ENCODE measurements at regions not wholly inside any gene's neighbourhood (a gene's known extent, or its start where the extent isn't known, plus 50 kb on each side); places are given as distances from the start of the nearest gene placed in this dataset.

- DNase-seq (no peak), ATAC-seq (no peak)
- Mint-ChIP-seq H3K9me3 (no peaks in the 10 kb centered on the region), H3K36me3 (peaks cover 0 to 12% (median 2%) of the 10 kb centered on the region in 3 donors), H3K4me1 (peaks cover 16 to 25% (median 19%) of the 10 kb centered on the region in 4 donors), H3K27ac (peak overlapping the region in 1 of 10 donors; percentile 49), H3K27me3 (no peaks in the 10 kb centered on the region), H3K4me3 (no peak overlapping the region)
- POLR2A ChIA-PET: no interaction called here
Observed at GRCh38 chr3:51620543-51620942, 50.5 kb upstream of the TEX264 start.

DNA sequence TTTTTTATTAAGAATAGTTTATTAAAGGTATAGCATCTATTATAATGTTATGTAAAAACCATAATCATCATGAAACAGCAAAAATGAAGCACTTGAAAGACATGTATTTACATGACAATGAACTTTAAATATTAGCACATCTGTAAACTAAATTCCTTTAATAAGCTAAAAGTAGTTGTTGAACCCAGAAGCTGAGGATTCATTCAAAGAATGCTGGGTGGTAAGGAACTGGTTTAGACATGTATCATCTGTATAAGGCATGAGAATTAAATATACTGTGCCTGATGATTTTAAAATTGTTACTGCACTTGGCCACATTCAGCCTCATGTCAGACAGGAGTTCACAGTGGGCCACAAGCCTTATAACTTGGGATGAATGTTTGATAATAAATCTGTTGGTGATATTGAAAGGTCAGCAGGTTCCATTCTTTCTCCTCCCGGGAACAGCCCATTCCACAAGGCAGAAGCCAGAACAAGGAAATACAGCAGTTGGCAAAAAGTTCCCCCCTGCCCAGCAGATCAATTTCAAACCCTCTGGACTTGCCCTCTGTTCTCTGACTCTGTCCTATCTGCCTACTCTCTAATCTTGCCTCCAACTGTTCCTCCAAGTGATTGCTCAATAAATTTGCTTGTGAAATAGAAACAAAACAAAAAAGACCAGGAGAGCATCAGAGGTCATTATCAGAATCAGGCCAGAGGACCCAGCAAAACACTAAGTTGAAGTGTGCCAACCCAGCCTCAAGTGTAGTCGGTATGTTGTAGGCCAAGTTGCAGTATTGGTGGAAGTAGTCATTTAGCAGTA is 49.8 kb upstream of the TEX264 start:
- peaks cover 15 to 25% (median 20%) of the 10 kb centered on the region in 4 donors for H3K4me1 Mint-ChIP-seq
- peaks cover 0 to 12% (median 2%) of the 10 kb centered on the region in 3 donors for H3K36me3 Mint-ChIP-seq
- H3K4me3 Mint-ChIP-seq: no peak overlapping the region
- no peaks in the 10 kb centered on the region for H3K27me3 Mint-ChIP-seq
- ATAC-seq (no peak), DNase-seq (no peak)
- peak overlapping the region in 5 of 10 donors; percentile 15 to 53 (median 32) for H3K27ac Mint-ChIP-seq
- no peaks in the 10 kb centered on the region for H3K9me3 Mint-ChIP-seq
- POLR2A ChIA-PET: no interaction called here

All from naive thymus-derived CD8-positive, alpha-beta T cell (primary cell).